GM23338 (cell line): ENCODE measurements at regions not wholly inside any gene's neighbourhood (a gene's known extent, or its start where the extent isn't known, plus 50 kb on each side); places are given as distances from the start of the nearest gene placed in this dataset.

Experiments used
- ATAC-seq: fragments of 200-7000 bp; cut with Tn5 transposase; 3 replicates; pipeline ENCODE4 v1.9.1; 2020
- DNase-seq: peaks from one replicate; pipeline ENCODE4 v3.0.0-alpha.2; 2015; ENCODE audit warnings: low spot score
- H2AFZ ChIP-seq: fragments of 200-600 bp; sonication (generic); 2 replicates; pipeline ENCODE4 v1.8.0; 2016; ENCODE audit warnings: antibody characterized with exemption, mild to moderate bottlenecking, moderate library complexity
- H3F3A ChIP-seq: fragments of 200-600 bp; sonication (generic); replicated peaks from 2 replicates; pipeline ENCODE4 v1.8.0; 2017; ENCODE audit warnings: antibody characterized with exemption, mixed run types, low read depth
- H3K27ac ChIP-seq: fragments of 200-600 bp; sonication (generic); 2 replicates; pipeline ENCODE4 v1.6.1; 2016; ENCODE audit warnings: low read depth
- H3K27me3 ChIP-seq: fragments of 200-600 bp; sonication (generic); 2 replicates; pipeline ENCODE4 v1.8.0; 2016; ENCODE audit warnings: mild to moderate bottlenecking, mixed run types, moderate library complexity; ENCODE audit not compliant: insufficient read depth
- H3K36me3 ChIP-seq: fragments of 200-600 bp; sonication (generic); 2 replicates; pipeline ENCODE4 v1.8.0; 2016; ENCODE audit warnings: mild to moderate bottlenecking; ENCODE audit not compliant: insufficient read depth
- H3K4me1 ChIP-seq: fragments of 200-600 bp; sonication (generic); 2 replicates; pipeline ENCODE4 v1.8.0; 2016; ENCODE audit warnings: mild to moderate bottlenecking, moderate library complexity; ENCODE audit not compliant: insufficient read depth
- H3K4me2 ChIP-seq: fragments of 200-600 bp; sonication (generic); 2 replicates; pipeline ENCODE4 v1.7.1; 2017; ENCODE audit warnings: mixed run types
- H3K4me3 ChIP-seq: fragments of 200-600 bp; sonication (generic); 2 replicates; pipeline ENCODE4 v1.6.1; 2016; ENCODE audit warnings: mixed run types
- H3K79me2 ChIP-seq: fragments of 200-600 bp; sonication (generic); replicated peaks from 2 replicates; pipeline ENCODE4 v1.8.0; 2017; ENCODE audit warnings: mild to moderate bottlenecking; ENCODE audit not compliant: insufficient read depth
- H3K9me2 ChIP-seq: fragments of 200-600 bp; sonication (generic); 2 replicates; pipeline ENCODE4 v1.8.0; 2017; ENCODE audit not compliant: insufficient read depth
- H4K20me1 ChIP-seq: fragments of 200-600 bp; sonication (generic); replicated peaks from 2 replicates; pipeline ENCODE4 v1.8.0; 2017; ENCODE audit warnings: mild to moderate bottlenecking; ENCODE audit not compliant: insufficient read depth
- H3K27ac Mint-ChIP-seq: 2 replicates; pipeline ENCODE4 v1.8.0; 2020; ENCODE audit warnings: inconsistent platforms, mild to moderate bottlenecking, moderate library complexity, mixed read lengths
- H3K27me3 Mint-ChIP-seq: 3 replicates; pipeline ENCODE4 v1.8.0; 2022; ENCODE audit warnings: low read depth, mild to moderate bottlenecking, moderate library complexity, mixed read lengths, inconsistent platforms; ENCODE audit not compliant: insufficient read depth, poor library complexity
- H3K36me3 Mint-ChIP-seq: 3 replicates; pipeline ENCODE4 v1.8.0; 2021; ENCODE audit warnings: low read depth, mild to moderate bottlenecking, inconsistent platforms, moderate library complexity, mixed read lengths
- H3K4me1 Mint-ChIP-seq: 3 replicates; pipeline ENCODE4 v1.8.0; 2020; ENCODE audit warnings: mild to moderate bottlenecking, inconsistent platforms, mixed read lengths
- H3K4me3 Mint-ChIP-seq: 3 replicates; pipeline ENCODE4 v1.8.0; 2021; ENCODE audit warnings: moderate library complexity, mild to moderate bottlenecking, inconsistent platforms, mixed read lengths
- H3K9me3 Mint-ChIP-seq: 3 replicates; pipeline ENCODE4 v1.8.0; 2020; ENCODE audit warnings: moderate library complexity, mild to moderate bottlenecking, inconsistent platforms, mixed read lengths
- CREB1 ChIP-seq: fragments of 250-450 bp; sonication (Bioruptor Pico); IDR thresholded peaks from 2 replicates; pipeline ENCODE4 v1.5.0; 2020; ENCODE audit warnings: low read depth, mild to moderate bottlenecking, moderate library complexity
- EZH2 ChIP-seq: fragments of 200-600 bp; sonication (generic); IDR thresholded peaks from one replicate; pipeline ENCODE4 v1.8.0; 2017; ENCODE audit warnings: antibody characterized with exemption, mild to moderate bottlenecking, low read depth; ENCODE audit not compliant: unreplicated experiment
- EZH2phosphoT487 ChIP-seq: fragments of 200-600 bp; sonication (generic); IDR thresholded peaks from one replicate; pipeline ENCODE4 v1.8.1; 2018; ENCODE audit warnings: antibody characterized with exemption; ENCODE audit not compliant: unreplicated experiment
- JUNB ChIP-seq: IDR thresholded peaks from one replicate; pipeline ENCODE4 v1.6.1; 2016; ENCODE audit warnings: antibody characterized with exemption; ENCODE audit not compliant: unreplicated experiment
- NANOG ChIP-seq: IDR thresholded peaks from 2 replicates; pipeline ENCODE4 v1.6.1; 2016; ENCODE audit warnings: antibody characterized with exemption, borderline replicate concordance
- POLR2AphosphoS5 ChIP-seq: IDR thresholded peaks from 2 replicates; pipeline ENCODE4 v1.6.1; 2016; ENCODE audit warnings: antibody characterized with exemption, low read depth
- STAT1 ChIP-seq: IDR thresholded peaks from one replicate; pipeline ENCODE4 v1.6.1; 2016; ENCODE audit warnings: antibody characterized with exemption; ENCODE audit not compliant: unreplicated experiment
- ZNF114 ChIP-seq: fragments of 250-450 bp; sonication (Bioruptor Pico); IDR thresholded peaks from 2 replicates; pipeline ENCODE4 v1.5.0; 2020; ENCODE audit warnings: mild to moderate bottlenecking, moderate library complexity
- ZNF331 ChIP-seq: fragments of 250-450 bp; sonication (Bioruptor Pico); IDR thresholded peaks from 2 replicates; pipeline ENCODE4 v1.5.0; 2020; ENCODE audit warnings: low read depth, mild to moderate bottlenecking, moderate library complexity
- TF ChIP-seq, protein P1 (sequence below): fragments of 250-450 bp; sonication (Bioruptor Pico); IDR thresholded peaks from 2 replicates; pipeline ENCODE4 v1.5.0; 2020; ENCODE audit warnings: mild to moderate bottlenecking, moderate library complexity
- TF ChIP-seq, protein P2 (sequence below): IDR thresholded peaks from 2 replicates; pipeline ENCODE4 v1.6.1; 2016; ENCODE audit warnings: antibody characterized with exemption
- TF ChIP-seq, protein P3 (sequence below): IDR thresholded peaks from one replicate; pipeline ENCODE4 v1.6.1; 2018; ENCODE audit warnings: antibody characterized with exemption; ENCODE audit not compliant: unreplicated experiment
- TF ChIP-seq, protein P4 (sequence below), 2 experiments: fragments of 200-600 bp in 1 of 2; sonication (generic) in 1 of 2; conservative IDR thresholded peaks; 2 replicates each; pipeline versions ENCODE4 v1.5.1 to v1.6.1; 2016 to 2017; ENCODE audit warnings: antibody characterized with exemption in 2 of 2, low read depth in 2 of 2, mild to moderate bottlenecking in 2 of 2, moderate library complexity in 1 of 2

DNA sequence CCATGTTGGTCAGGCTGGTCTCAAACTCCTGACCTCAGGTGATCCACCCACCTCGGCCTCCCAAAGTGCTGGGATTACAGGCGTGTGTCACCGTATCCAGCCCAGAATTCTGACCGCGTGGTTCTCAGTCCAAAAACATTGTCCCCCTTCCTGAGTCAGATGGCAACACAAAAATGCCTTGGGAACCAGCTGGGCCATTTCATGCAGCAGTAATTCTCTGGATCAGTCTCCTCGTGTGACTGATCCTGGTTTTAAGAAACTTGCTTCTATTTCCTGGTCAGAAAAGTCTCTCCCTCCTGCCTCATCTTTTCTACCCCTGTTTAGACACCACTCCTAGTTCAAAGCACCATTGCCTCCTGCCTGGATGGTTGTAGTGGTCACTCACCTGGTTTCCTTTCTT lies 60.9 kb upstream of the USP29 start:
- no peak overlapping the region for H3K4me3 Mint-ChIP-seq
- no peak overlapping the region for H3K27ac Mint-ChIP-seq
- Histone ChIP-seq H3K9me2 (no peaks in the 10 kb centered on the region), H3K36me3 (no peaks in the 10 kb centered on the region), H3K27ac (no peak overlapping the region), H3F3A (no peaks in the 10 kb centered on the region), H3K4me3 (no peak overlapping the region), H3K79me2 (no peaks in the 10 kb centered on the region), H3K27me3 (no peaks in the 10 kb centered on the region), H3K4me2 (no peak overlapping the region), H3K4me1 (no peaks in the 10 kb centered on the region), H2AFZ (no peak overlapping the region), H4K20me1 (no peaks in the 10 kb centered on the region)
- peaks cover 3% of the 10 kb centered on the region for H3K27me3 Mint-ChIP-seq
- peaks cover 27% of the 10 kb centered on the region for H3K36me3 Mint-ChIP-seq
- H3K4me1 Mint-ChIP-seq: no peaks in the 10 kb centered on the region
- TF ChIP-seq, protein P1, sequence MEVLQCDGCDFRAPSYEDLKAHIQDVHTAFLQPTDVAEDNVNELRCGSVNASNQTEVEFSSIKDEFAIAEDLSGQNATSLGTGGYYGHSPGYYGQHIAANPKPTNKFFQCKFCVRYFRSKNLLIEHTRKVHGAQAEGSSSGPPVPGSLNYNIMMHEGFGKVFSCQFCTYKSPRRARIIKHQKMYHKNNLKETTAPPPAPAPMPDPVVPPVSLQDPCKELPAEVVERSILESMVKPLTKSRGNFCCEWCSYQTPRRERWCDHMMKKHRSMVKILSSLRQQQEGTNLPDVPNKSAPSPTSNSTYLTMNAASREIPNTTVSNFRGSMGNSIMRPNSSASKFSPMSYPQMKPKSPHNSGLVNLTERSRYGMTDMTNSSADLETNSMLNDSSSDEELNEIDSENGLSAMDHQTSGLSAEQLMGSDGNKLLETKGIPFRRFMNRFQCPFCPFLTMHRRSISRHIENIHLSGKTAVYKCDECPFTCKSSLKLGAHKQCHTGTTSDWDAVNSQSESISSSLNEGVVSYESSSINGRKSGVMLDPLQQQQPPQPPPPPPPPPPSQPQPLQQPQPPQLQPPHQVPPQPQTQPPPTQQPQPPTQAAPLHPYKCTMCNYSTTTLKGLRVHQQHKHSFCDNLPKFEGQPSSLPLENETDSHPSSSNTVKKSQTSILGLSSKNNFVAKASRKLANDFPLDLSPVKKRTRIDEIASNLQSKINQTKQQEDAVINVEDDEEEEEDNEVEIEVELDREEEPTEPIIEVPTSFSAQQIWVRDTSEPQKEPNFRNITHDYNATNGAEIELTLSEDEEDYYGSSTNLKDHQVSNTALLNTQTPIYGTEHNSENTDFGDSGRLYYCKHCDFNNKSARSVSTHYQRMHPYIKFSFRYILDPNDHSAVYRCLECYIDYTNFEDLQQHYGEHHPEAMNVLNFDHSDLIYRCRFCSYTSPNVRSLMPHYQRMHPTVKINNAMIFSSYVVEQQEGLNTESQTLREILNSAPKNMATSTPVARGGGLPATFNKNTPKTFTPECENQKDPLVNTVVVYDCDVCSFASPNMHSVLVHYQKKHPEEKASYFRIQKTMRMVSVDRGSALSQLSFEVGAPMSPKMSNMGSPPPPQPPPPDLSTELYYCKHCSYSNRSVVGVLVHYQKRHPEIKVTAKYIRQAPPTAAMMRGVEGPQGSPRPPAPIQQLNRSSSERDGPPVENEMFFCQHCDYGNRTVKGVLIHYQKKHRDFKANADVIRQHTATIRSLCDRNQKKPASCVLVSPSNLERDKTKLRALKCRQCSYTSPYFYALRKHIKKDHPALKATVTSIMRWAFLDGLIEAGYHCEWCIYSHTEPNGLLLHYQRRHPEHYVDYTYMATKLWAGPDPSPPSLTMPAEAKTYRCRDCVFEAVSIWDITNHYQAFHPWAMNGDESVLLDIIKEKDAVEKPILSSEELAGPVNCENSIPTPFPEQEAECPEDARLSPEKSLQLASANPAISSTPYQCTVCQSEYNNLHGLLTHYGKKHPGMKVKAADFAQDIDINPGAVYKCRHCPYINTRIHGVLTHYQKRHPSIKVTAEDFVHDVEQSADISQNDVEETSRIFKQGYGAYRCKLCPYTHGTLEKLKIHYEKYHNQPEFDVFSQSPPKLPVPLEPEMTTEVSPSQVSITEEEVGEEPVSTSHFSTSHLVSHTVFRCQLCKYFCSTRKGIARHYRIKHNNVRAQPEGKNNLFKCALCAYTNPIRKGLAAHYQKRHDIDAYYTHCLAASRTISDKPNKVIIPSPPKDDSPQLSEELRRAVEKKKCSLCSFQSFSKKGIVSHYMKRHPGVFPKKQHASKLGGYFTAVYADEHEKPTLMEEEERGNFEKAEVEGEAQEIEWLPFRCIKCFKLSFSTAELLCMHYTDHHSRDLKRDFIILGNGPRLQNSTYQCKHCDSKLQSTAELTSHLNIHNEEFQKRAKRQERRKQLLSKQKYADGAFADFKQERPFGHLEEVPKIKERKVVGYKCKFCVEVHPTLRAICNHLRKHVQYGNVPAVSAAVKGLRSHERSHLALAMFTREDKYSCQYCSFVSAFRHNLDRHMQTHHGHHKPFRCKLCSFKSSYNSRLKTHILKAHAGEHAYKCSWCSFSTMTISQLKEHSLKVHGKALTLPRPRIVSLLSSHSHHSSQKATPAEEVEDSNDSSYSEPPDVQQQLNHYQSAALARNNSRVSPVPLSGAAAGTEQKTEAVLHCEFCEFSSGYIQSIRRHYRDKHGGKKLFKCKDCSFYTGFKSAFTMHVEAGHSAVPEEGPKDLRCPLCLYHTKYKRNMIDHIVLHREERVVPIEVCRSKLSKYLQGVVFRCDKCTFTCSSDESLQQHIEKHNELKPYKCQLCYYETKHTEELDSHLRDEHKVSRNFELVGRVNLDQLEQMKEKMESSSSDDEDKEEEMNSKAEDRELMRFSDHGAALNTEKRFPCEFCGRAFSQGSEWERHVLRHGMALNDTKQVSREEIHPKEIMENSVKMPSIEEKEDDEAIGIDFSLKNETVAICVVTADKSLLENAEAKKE (CRISPR knock-in tag): no peak
- TF ChIP-seq STAT1 (no peak), CREB1 (CRISPR knock-in tag) (no peak), JUNB (no peak), EZH2phosphoT487 (no peak), POLR2AphosphoS5 (no peak), ZNF331 (no peak), EZH2 (no peak), ZNF114 (CRISPR knock-in tag) (no peak), NANOG (no peak)
- TF ChIP-seq, protein P2, sequence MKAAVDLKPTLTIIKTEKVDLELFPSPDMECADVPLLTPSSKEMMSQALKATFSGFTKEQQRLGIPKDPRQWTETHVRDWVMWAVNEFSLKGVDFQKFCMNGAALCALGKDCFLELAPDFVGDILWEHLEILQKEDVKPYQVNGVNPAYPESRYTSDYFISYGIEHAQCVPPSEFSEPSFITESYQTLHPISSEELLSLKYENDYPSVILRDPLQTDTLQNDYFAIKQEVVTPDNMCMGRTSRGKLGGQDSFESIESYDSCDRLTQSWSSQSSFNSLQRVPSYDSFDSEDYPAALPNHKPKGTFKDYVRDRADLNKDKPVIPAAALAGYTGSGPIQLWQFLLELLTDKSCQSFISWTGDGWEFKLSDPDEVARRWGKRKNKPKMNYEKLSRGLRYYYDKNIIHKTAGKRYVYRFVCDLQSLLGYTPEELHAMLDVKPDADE: no peak
- TF ChIP-seq, protein P3, sequence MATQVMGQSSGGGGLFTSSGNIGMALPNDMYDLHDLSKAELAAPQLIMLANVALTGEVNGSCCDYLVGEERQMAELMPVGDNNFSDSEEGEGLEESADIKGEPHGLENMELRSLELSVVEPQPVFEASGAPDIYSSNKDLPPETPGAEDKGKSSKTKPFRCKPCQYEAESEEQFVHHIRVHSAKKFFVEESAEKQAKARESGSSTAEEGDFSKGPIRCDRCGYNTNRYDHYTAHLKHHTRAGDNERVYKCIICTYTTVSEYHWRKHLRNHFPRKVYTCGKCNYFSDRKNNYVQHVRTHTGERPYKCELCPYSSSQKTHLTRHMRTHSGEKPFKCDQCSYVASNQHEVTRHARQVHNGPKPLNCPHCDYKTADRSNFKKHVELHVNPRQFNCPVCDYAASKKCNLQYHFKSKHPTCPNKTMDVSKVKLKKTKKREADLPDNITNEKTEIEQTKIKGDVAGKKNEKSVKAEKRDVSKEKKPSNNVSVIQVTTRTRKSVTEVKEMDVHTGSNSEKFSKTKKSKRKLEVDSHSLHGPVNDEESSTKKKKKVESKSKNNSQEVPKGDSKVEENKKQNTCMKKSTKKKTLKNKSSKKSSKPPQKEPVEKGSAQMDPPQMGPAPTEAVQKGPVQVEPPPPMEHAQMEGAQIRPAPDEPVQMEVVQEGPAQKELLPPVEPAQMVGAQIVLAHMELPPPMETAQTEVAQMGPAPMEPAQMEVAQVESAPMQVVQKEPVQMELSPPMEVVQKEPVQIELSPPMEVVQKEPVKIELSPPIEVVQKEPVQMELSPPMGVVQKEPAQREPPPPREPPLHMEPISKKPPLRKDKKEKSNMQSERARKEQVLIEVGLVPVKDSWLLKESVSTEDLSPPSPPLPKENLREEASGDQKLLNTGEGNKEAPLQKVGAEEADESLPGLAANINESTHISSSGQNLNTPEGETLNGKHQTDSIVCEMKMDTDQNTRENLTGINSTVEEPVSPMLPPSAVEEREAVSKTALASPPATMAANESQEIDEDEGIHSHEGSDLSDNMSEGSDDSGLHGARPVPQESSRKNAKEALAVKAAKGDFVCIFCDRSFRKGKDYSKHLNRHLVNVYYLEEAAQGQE: no peak
- TF ChIP-seq, protein P4, sequence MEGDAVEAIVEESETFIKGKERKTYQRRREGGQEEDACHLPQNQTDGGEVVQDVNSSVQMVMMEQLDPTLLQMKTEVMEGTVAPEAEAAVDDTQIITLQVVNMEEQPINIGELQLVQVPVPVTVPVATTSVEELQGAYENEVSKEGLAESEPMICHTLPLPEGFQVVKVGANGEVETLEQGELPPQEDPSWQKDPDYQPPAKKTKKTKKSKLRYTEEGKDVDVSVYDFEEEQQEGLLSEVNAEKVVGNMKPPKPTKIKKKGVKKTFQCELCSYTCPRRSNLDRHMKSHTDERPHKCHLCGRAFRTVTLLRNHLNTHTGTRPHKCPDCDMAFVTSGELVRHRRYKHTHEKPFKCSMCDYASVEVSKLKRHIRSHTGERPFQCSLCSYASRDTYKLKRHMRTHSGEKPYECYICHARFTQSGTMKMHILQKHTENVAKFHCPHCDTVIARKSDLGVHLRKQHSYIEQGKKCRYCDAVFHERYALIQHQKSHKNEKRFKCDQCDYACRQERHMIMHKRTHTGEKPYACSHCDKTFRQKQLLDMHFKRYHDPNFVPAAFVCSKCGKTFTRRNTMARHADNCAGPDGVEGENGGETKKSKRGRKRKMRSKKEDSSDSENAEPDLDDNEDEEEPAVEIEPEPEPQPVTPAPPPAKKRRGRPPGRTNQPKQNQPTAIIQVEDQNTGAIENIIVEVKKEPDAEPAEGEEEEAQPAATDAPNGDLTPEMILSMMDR (conservative IDR thresholded peaks at IDR 0.05; ENCODE audit: low read depth in 2 of 2): no peak
- DNase-seq (no peak), ATAC-seq (no peak)
- peaks cover 90% of the 10 kb centered on the region for H3K9me3 Mint-ChIP-seq
